GM23338 (cell line): ENCODE measurements at regions not wholly inside any gene's neighbourhood (a gene's known extent, or its start where the extent isn't known, plus 50 kb on each side); places are given as distances from the start of the nearest gene placed in this dataset.

Source experiments
- ATAC-seq: fragments of 200-7000 bp; cut with Tn5 transposase; 3 replicates; pipeline ENCODE4 v1.9.1; 2020
- DNase-seq: peaks from one replicate; pipeline ENCODE4 v3.0.0-alpha.2; 2015; ENCODE audit warnings: low spot score
- H2AFZ ChIP-seq: fragments of 200-600 bp; sonication (generic); 2 replicates; pipeline ENCODE4 v1.8.0; 2016; ENCODE audit warnings: antibody characterized with exemption, mild to moderate bottlenecking, moderate library complexity
- H3F3A ChIP-seq: fragments of 200-600 bp; sonication (generic); replicated peaks from 2 replicates; pipeline ENCODE4 v1.8.0; 2017; ENCODE audit warnings: antibody characterized with exemption, mixed run types, low read depth
- H3K27ac ChIP-seq: fragments of 200-600 bp; sonication (generic); 2 replicates; pipeline ENCODE4 v1.6.1; 2016; ENCODE audit warnings: low read depth
- H3K27me3 ChIP-seq: fragments of 200-600 bp; sonication (generic); 2 replicates; pipeline ENCODE4 v1.8.0; 2016; ENCODE audit warnings: mild to moderate bottlenecking, mixed run types, moderate library complexity; ENCODE audit not compliant: insufficient read depth
- H3K36me3 ChIP-seq: fragments of 200-600 bp; sonication (generic); 2 replicates; pipeline ENCODE4 v1.8.0; 2016; ENCODE audit warnings: mild to moderate bottlenecking; ENCODE audit not compliant: insufficient read depth
- H3K4me1 ChIP-seq: fragments of 200-600 bp; sonication (generic); 2 replicates; pipeline ENCODE4 v1.8.0; 2016; ENCODE audit warnings: mild to moderate bottlenecking, moderate library complexity; ENCODE audit not compliant: insufficient read depth
- H3K4me2 ChIP-seq: fragments of 200-600 bp; sonication (generic); 2 replicates; pipeline ENCODE4 v1.7.1; 2017; ENCODE audit warnings: mixed run types
- H3K4me3 ChIP-seq: fragments of 200-600 bp; sonication (generic); 2 replicates; pipeline ENCODE4 v1.6.1; 2016; ENCODE audit warnings: mixed run types
- H3K79me2 ChIP-seq: fragments of 200-600 bp; sonication (generic); replicated peaks from 2 replicates; pipeline ENCODE4 v1.8.0; 2017; ENCODE audit warnings: mild to moderate bottlenecking; ENCODE audit not compliant: insufficient read depth
- H3K9me2 ChIP-seq: fragments of 200-600 bp; sonication (generic); 2 replicates; pipeline ENCODE4 v1.8.0; 2017; ENCODE audit not compliant: insufficient read depth
- H4K20me1 ChIP-seq: fragments of 200-600 bp; sonication (generic); replicated peaks from 2 replicates; pipeline ENCODE4 v1.8.0; 2017; ENCODE audit warnings: mild to moderate bottlenecking; ENCODE audit not compliant: insufficient read depth
- H3K27ac Mint-ChIP-seq: 2 replicates; pipeline ENCODE4 v1.8.0; 2020; ENCODE audit warnings: inconsistent platforms, mild to moderate bottlenecking, moderate library complexity, mixed read lengths
- H3K27me3 Mint-ChIP-seq: 3 replicates; pipeline ENCODE4 v1.8.0; 2022; ENCODE audit warnings: low read depth, mild to moderate bottlenecking, moderate library complexity, mixed read lengths, inconsistent platforms; ENCODE audit not compliant: insufficient read depth, poor library complexity
- H3K36me3 Mint-ChIP-seq: 3 replicates; pipeline ENCODE4 v1.8.0; 2021; ENCODE audit warnings: low read depth, mild to moderate bottlenecking, inconsistent platforms, moderate library complexity, mixed read lengths
- H3K4me1 Mint-ChIP-seq: 3 replicates; pipeline ENCODE4 v1.8.0; 2020; ENCODE audit warnings: mild to moderate bottlenecking, inconsistent platforms, mixed read lengths
- H3K4me3 Mint-ChIP-seq: 3 replicates; pipeline ENCODE4 v1.8.0; 2021; ENCODE audit warnings: moderate library complexity, mild to moderate bottlenecking, inconsistent platforms, mixed read lengths
- H3K9me3 Mint-ChIP-seq: 3 replicates; pipeline ENCODE4 v1.8.0; 2020; ENCODE audit warnings: moderate library complexity, mild to moderate bottlenecking, inconsistent platforms, mixed read lengths
- CREB1 ChIP-seq: fragments of 250-450 bp; sonication (Bioruptor Pico); IDR thresholded peaks from 2 replicates; pipeline ENCODE4 v1.5.0; 2020; ENCODE audit warnings: low read depth, mild to moderate bottlenecking, moderate library complexity
- CTCF ChIP-seq, 2 experiments: fragments of 200-600 bp in 1 of 2; sonication (generic) in 1 of 2; conservative IDR thresholded peaks; 2 replicates each; pipeline versions ENCODE4 v1.5.1 to v1.6.1; 2016 to 2017; ENCODE audit warnings: antibody characterized with exemption in 2 of 2, low read depth in 2 of 2, mild to moderate bottlenecking in 2 of 2, moderate library complexity in 1 of 2
- ZNF114 ChIP-seq: fragments of 250-450 bp; sonication (Bioruptor Pico); IDR thresholded peaks from 2 replicates; pipeline ENCODE4 v1.5.0; 2020; ENCODE audit warnings: mild to moderate bottlenecking, moderate library complexity
- ZNF331 ChIP-seq: fragments of 250-450 bp; sonication (Bioruptor Pico); IDR thresholded peaks from 2 replicates; pipeline ENCODE4 v1.5.0; 2020; ENCODE audit warnings: low read depth, mild to moderate bottlenecking, moderate library complexity
- ZNF462 ChIP-seq: fragments of 250-450 bp; sonication (Bioruptor Pico); IDR thresholded peaks from 2 replicates; pipeline ENCODE4 v1.5.0; 2020; ENCODE audit warnings: mild to moderate bottlenecking, moderate library complexity
- TF ChIP-seq, protein P1 (sequence below): IDR thresholded peaks from 2 replicates; pipeline ENCODE4 v1.6.1; 2016; ENCODE audit warnings: antibody characterized with exemption

DNA sequence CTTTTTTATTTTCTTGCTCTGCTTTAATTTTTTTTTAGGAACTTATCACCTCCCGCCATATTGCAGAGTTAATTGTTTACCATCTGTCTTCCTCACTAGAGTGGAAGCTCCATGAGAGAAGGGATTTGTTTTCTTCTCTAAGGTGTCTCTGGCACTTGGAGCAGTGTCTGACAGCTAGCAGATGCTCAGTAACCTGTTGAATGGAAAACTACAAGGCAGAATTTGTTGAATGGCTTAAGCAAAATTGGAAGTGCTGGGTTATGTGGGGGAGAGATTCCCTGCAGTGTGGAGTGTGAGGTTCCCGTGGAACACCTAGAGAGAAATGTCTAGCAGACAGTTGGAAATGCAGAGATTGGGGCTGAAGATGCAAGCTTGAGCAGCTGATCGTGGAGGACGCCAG is 59.5 kb upstream of the PARP1 start (continued):
- TF ChIP-seq ZNF462 (CRISPR knock-in tag) (no peak), ZNF114 (CRISPR knock-in tag) (no peak), ZNF331 (CRISPR knock-in tag) (no peak)
- TF ChIP-seq, protein P1, sequence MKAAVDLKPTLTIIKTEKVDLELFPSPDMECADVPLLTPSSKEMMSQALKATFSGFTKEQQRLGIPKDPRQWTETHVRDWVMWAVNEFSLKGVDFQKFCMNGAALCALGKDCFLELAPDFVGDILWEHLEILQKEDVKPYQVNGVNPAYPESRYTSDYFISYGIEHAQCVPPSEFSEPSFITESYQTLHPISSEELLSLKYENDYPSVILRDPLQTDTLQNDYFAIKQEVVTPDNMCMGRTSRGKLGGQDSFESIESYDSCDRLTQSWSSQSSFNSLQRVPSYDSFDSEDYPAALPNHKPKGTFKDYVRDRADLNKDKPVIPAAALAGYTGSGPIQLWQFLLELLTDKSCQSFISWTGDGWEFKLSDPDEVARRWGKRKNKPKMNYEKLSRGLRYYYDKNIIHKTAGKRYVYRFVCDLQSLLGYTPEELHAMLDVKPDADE = no peak

DNA sequence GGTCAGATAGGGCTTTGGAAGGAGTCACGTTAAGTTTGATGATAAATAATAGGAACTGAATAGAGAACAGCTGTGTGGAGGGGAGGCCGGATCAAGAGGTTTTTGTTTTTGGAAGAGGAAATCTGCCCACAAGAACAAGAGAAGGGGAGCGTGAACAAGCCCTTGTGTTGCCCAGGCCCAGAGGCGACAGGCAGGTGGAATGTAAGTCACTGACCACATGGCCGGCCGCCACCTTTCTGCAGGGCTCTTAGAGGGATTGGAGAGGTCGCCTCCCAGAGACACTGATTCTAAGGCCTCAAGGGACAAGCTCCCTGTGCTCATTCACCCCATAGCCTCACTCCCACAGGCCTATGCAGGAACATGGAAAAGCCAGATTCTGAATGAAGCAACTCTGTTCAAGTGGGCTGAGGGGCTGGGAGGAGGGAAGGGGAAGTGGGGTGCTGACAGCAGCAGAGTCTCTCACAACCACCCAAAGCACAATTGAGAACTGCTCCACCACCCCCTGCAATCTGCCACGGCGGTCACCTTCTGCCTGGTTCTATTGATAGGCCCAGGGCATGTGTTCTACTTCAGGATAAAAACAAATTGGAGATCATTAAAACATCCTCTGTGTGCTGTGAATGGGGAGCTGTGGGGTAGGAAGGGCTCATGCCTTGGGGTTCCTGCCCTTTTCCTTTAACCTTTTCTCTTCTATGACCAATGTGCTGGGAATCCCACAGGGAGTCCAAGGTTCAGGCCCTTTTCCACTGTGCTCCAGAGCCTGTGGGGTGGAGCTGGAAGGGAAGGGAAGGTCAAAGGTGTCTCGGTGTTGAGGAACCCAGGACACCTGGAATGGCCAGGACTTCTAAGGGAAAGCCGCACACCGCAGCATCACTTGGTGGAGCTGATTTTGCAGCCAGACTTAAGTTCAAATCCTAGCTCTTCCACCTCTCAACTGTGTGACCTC is 63.3 kb upstream of the PARP1 start:
- H3K36me3 ChIP-seq = no peaks in the 10 kb centered on the region
- no peak overlapping the region for H3K27ac ChIP-seq
- no peak overlapping the region; the same call in 1 of the 2 replicates for H2AFZ ChIP-seq
- no peak overlapping the region for H3K27ac Mint-ChIP-seq
- H3K4me3 ChIP-seq = no peak overlapping the region
- no peaks in the 10 kb centered on the region for H3K27me3 ChIP-seq
- H3F3A ChIP-seq = no peaks in the 10 kb centered on the region
- no peak overlapping the region for H3K4me2 ChIP-seq
- peaks cover 7% of the 10 kb centered on the region; the same call in 2 of the 3 replicates for H3K9me3 Mint-ChIP-seq
- no peak overlapping the region for H3K4me3 Mint-ChIP-seq
- H3K4me1 Mint-ChIP-seq = peaks cover 18% of the 10 kb centered on the region
- peaks cover 10% of the 10 kb centered on the region for H3K4me1 ChIP-seq
- ATAC-seq = no peak
- no peak for DNase-seq
- H3K9me2 ChIP-seq = 0 out of 2 replicates have a peak, but pooled peaks cover 3% of the 10 kb centered on the region
- H3K27me3 Mint-ChIP-seq = peaks cover 5% of the 10 kb centered on the region
- no peaks in the 10 kb centered on the region for H4K20me1 ChIP-seq
- H3K79me2 ChIP-seq = no peaks in the 10 kb centered on the region
- no peaks in the 10 kb centered on the region; the same call in 2 of the 3 replicates for H3K36me3 Mint-ChIP-seq
- TF ChIP-seq CREB1 (CRISPR knock-in tag) = no peak
- no peak for TF ChIP-seq ZNF114 (CRISPR knock-in tag)
- no peak for TF ChIP-seq CTCF (conservative IDR thresholded peaks at IDR 0.05; ENCODE audit: low read depth in 2 of 2)
